WTC11 (cell line): ENCODE measurements at regions not wholly inside any gene's neighbourhood (a gene's known extent, or its start where the extent isn't known, plus 50 kb on each side); places are given as distances from the start of the nearest gene placed in this dataset.

ENCODE experiments used
- FOXJ3 ChIP-seq: sonication (generic); formaldehyde crosslinking; IDR thresholded peaks from 2 replicates; pipeline ENCODE4 v1.9.0; 2021; ENCODE audit warnings: missing genetic modification reagents, mild to moderate bottlenecking, borderline replicate concordance
- GABPB1 ChIP-seq: sonication (generic); formaldehyde crosslinking; IDR thresholded peaks from 2 replicates; pipeline ENCODE4 v1.8.1; 2023; ENCODE audit warnings: mild to moderate bottlenecking, missing genetic modification reagents
- NFATC4 ChIP-seq: fragments of 250-450 bp; sonication (Bioruptor Pico); IDR thresholded peaks from 2 replicates; pipeline ENCODE4 v1.9.0; 2021; ENCODE audit warnings: mild to moderate bottlenecking
- NFYB ChIP-seq: sonication (generic); formaldehyde crosslinking; conservative IDR thresholded peaks from 2 replicates; pipeline ENCODE4 v1.8.0; 2022; ENCODE audit warnings: low read depth, missing genetic modification reagents
- TEAD4 ChIP-seq: sonication (generic); formaldehyde crosslinking; IDR thresholded peaks from 2 replicates; pipeline ENCODE4 v1.8.0; 2022; ENCODE audit warnings: mild to moderate bottlenecking, missing genetic modification reagents
- ZNF121 ChIP-seq: sonication (generic); formaldehyde crosslinking; IDR thresholded peaks from 2 replicates; pipeline ENCODE4 v1.8.0; 2023; ENCODE audit warnings: missing genetic modification reagents
- ZNF232 ChIP-seq: sonication (generic); formaldehyde crosslinking; IDR thresholded peaks from 2 replicates; pipeline ENCODE4 v1.8.0; 2022; ENCODE audit warnings: mild to moderate bottlenecking, missing genetic modification reagents
- ZNF396 ChIP-seq: fragments of 250-450 bp; sonication (Bioruptor Pico); IDR thresholded peaks from 2 replicates; pipeline ENCODE4 v1.8.0; 2021; ENCODE audit warnings: mild to moderate bottlenecking, moderate library complexity, borderline replicate concordance
- TF ChIP-seq, protein P1 (sequence below): sonication (generic); formaldehyde crosslinking; IDR thresholded peaks from 2 replicates; pipeline ENCODE4 v1.8.1; 2022; ENCODE audit warnings: low read depth, missing genetic modification reagents, borderline replicate concordance
- TF ChIP-seq, protein P2 (sequence below): fragments of 250-450 bp; sonication (Bioruptor Pico); IDR thresholded peaks from 2 replicates; pipeline ENCODE4 v1.9.0; 2021; ENCODE audit warnings: mild to moderate bottlenecking
- TF ChIP-seq, protein P3 (sequence below): fragments of 250-450 bp; sonication (Bioruptor Pico); conservative IDR thresholded peaks from 2 replicates; pipeline ENCODE4 v1.9.0; 2021; ENCODE audit warnings: mild to moderate bottlenecking
- TF ChIP-seq, protein P4 (sequence below): sonication (generic); formaldehyde crosslinking; IDR thresholded peaks from 2 replicates; pipeline ENCODE4 v1.8.0; 2022; ENCODE audit warnings: mild to moderate bottlenecking, missing genetic modification reagents
- TF ChIP-seq, protein P5 (sequence below): fragments of 250-450 bp; sonication (Bioruptor Pico); IDR thresholded peaks from 2 replicates; pipeline ENCODE4 v1.9.0; 2021; ENCODE audit warnings: moderate library complexity, mild to moderate bottlenecking, inconsistent platforms, borderline replicate concordance
- TF ChIP-seq, protein P6 (sequence below): sonication (generic); formaldehyde crosslinking; IDR thresholded peaks from 2 replicates; pipeline ENCODE4 v1.8.0; 2022; ENCODE audit warnings: missing genetic modification reagents
- TF ChIP-seq, protein P7 (sequence below): sonication (generic); formaldehyde crosslinking; IDR thresholded peaks from 2 replicates; pipeline ENCODE4 v1.8.1; 2023; ENCODE audit warnings: mild to moderate bottlenecking, missing genetic modification reagents, moderate library complexity

DNA sequence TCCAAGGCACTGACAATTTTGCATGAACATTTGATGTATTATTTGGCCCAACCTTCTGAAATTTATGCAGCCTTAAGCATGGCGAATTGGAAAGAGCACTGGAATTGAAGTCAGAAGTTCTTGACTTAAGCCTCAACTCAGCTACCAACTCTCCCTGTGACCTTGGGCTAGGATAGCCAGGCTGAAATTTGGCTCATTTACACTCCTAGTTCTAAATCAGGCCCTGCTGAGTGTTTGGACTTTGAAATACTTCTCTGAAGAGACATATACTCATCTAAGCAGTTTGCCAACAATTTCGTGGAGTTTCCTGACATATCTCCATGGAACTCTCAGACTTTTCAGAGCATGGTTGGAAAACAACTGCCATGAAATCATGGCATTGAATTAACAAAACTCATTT, 489.6 kb upstream of the PIK3C3 start (continued):
- TF ChIP-seq, protein P1, sequence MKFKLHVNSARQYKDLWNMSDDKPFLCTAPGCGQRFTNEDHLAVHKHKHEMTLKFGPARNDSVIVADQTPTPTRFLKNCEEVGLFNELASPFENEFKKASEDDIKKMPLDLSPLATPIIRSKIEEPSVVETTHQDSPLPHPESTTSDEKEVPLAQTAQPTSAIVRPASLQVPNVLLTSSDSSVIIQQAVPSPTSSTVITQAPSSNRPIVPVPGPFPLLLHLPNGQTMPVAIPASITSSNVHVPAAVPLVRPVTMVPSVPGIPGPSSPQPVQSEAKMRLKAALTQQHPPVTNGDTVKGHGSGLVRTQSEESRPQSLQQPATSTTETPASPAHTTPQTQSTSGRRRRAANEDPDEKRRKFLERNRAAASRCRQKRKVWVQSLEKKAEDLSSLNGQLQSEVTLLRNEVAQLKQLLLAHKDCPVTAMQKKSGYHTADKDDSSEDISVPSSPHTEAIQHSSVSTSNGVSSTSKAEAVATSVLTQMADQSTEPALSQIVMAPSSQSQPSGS, result no peak
- TF ChIP-seq GABPB1 (CRISPR knock-in tag) (no peak), NFYB (CRISPR knock-in tag) (no peak), ZNF232 (CRISPR knock-in tag) (no peak), ZNF121 (no peak), NFATC4 (CRISPR knock-in tag) (no peak), ZNF396 (CRISPR knock-in tag) (no peak), FOXJ3 (CRISPR knock-in tag) (no peak), TEAD4 (CRISPR knock-in tag) (no peak)
- TF ChIP-seq, protein P2, sequence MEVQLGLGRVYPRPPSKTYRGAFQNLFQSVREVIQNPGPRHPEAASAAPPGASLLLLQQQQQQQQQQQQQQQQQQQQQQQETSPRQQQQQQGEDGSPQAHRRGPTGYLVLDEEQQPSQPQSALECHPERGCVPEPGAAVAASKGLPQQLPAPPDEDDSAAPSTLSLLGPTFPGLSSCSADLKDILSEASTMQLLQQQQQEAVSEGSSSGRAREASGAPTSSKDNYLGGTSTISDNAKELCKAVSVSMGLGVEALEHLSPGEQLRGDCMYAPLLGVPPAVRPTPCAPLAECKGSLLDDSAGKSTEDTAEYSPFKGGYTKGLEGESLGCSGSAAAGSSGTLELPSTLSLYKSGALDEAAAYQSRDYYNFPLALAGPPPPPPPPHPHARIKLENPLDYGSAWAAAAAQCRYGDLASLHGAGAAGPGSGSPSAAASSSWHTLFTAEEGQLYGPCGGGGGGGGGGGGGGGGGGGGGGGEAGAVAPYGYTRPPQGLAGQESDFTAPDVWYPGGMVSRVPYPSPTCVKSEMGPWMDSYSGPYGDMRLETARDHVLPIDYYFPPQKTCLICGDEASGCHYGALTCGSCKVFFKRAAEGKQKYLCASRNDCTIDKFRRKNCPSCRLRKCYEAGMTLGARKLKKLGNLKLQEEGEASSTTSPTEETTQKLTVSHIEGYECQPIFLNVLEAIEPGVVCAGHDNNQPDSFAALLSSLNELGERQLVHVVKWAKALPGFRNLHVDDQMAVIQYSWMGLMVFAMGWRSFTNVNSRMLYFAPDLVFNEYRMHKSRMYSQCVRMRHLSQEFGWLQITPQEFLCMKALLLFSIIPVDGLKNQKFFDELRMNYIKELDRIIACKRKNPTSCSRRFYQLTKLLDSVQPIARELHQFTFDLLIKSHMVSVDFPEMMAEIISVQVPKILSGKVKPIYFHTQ (CRISPR knock-in tag), result no peak
- TF ChIP-seq, protein P3, sequence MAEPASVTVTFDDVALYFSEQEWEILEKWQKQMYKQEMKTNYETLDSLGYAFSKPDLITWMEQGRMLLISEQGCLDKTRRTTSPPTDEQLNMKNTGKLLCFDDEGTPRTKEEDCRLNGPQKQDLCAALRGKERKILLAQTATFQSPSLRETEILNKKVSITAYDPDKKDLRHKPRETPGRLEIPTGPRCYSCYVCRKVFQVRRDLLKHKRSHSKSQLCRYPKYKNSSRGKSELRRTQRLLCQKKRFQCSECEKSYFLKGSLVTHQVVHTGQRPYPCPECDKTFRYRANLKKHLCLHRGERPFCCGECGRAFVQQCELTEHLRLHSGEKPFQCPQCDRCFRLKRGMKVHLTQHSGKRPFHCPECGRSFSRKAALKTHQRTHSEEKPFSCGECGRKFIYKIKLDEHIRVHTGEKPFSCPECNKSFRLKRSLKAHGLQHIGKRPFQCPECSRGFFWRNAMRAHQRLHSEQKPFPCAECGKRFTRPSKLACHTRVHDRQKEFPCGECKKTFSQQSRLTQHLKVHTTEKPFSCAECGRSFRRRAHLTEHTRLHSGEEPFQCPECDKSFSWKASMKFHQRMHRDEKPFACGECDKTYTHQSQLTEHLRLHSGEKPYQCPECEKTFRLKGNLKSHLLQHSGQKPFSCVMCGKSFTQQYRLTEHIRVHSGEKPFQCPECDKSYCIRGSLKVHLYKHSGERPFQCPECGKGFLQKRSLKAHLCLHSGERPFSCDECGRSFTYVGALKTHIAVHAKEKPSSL, result no peak
- TF ChIP-seq, protein P4, sequence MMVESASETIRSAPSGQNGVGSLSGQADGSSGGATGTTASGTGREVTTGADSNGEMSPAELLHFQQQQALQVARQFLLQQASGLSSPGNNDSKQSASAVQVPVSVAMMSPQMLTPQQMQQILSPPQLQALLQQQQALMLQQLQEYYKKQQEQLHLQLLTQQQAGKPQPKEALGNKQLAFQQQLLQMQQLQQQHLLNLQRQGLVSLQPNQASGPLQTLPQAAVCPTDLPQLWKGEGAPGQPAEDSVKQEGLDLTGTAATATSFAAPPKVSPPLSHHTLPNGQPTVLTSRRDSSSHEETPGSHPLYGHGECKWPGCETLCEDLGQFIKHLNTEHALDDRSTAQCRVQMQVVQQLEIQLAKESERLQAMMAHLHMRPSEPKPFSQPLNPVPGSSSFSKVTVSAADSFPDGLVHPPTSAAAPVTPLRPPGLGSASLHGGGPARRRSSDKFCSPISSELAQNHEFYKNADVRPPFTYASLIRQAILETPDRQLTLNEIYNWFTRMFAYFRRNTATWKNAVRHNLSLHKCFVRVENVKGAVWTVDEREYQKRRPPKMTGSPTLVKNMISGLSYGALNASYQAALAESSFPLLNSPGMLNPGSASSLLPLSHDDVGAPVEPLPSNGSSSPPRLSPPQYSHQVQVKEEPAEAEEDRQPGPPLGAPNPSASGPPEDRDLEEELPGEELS (CRISPR knock-in tag), result no peak
- TF ChIP-seq, protein P5, sequence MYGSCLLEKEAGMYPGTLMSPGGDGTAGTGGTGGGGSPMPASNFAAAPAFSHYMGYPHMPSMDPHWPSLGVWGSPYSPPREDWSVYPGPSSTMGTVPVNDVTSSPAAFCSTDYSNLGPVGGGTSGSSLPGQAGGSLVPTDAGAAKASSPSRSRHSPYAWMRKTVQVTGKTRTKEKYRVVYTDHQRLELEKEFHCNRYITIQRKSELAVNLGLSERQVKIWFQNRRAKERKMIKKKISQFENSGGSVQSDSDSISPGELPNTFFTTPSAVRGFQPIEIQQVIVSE (CRISPR knock-in tag), result no peak
- TF ChIP-seq, protein P6, sequence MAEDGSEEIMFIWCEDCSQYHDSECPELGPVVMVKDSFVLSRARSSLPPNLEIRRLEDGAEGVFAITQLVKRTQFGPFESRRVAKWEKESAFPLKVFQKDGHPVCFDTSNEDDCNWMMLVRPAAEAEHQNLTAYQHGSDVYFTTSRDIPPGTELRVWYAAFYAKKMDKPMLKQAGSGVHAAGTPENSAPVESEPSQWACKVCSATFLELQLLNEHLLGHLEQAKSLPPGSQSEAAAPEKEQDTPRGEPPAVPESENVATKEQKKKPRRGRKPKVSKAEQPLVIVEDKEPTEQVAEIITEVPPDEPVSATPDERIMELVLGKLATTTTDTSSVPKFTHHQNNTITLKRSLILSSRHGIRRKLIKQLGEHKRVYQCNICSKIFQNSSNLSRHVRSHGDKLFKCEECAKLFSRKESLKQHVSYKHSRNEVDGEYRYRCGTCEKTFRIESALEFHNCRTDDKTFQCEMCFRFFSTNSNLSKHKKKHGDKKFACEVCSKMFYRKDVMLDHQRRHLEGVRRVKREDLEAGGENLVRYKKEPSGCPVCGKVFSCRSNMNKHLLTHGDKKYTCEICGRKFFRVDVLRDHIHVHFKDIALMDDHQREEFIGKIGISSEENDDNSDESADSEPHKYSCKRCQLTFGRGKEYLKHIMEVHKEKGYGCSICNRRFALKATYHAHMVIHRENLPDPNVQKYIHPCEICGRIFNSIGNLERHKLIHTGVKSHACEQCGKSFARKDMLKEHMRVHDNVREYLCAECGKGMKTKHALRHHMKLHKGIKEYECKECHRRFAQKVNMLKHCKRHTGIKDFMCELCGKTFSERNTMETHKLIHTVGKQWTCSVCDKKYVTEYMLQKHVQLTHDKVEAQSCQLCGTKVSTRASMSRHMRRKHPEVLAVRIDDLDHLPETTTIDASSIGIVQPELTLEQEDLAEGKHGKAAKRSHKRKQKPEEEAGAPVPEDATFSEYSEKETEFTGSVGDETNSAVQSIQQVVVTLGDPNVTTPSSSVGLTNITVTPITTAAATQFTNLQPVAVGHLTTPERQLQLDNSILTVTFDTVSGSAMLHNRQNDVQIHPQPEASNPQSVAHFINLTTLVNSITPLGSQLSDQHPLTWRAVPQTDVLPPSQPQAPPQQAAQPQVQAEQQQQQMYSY (CRISPR knock-in tag), result no peak
- TF ChIP-seq, protein P7, sequence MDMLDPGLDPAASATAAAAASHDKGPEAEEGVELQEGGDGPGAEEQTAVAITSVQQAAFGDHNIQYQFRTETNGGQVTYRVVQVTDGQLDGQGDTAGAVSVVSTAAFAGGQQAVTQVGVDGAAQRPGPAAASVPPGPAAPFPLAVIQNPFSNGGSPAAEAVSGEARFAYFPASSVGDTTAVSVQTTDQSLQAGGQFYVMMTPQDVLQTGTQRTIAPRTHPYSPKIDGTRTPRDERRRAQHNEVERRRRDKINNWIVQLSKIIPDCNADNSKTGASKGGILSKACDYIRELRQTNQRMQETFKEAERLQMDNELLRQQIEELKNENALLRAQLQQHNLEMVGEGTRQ, result no peak
